GM13977 (cell line): ENCODE measurements at regions not wholly inside any gene's neighbourhood (a gene's known extent, or its start where the extent isn't known, plus 50 kb on each side); places are given as distances from the start of the nearest gene placed in this dataset.

Experiments
- DNase-seq: peaks from one replicate; pipeline ENCODE4 v3.0.0; 2012; ENCODE audit warnings: low spot score
- in situ Hi-C: fragments of 300-500 bp; cut with MboI; formaldehyde crosslinking; loops from one replicate; pipeline ENCODE4 v1.12.0; 2022; ENCODE audit warnings: low sequenced_read_pairs, low pct_unique_long_range_greater_than_20kb, mixed read lengths, inconsistent platforms; ENCODE audit not compliant: unreplicated experiment
- TF ChIP-seq, protein P1 (sequence below): IDR thresholded peaks from 2 replicates; pipeline ENCODE4 v1.5.1; 2012; ENCODE audit warnings: mild to moderate bottlenecking, control low read depth; ENCODE audit not compliant: insufficient read depth; ENCODE audit errors: extremely low read depth, missing control alignments

GRCh38 chr22:23522623-23523251 is 57.4 kb downstream of the IGLL1 start:
- TF ChIP-seq, protein P1, sequence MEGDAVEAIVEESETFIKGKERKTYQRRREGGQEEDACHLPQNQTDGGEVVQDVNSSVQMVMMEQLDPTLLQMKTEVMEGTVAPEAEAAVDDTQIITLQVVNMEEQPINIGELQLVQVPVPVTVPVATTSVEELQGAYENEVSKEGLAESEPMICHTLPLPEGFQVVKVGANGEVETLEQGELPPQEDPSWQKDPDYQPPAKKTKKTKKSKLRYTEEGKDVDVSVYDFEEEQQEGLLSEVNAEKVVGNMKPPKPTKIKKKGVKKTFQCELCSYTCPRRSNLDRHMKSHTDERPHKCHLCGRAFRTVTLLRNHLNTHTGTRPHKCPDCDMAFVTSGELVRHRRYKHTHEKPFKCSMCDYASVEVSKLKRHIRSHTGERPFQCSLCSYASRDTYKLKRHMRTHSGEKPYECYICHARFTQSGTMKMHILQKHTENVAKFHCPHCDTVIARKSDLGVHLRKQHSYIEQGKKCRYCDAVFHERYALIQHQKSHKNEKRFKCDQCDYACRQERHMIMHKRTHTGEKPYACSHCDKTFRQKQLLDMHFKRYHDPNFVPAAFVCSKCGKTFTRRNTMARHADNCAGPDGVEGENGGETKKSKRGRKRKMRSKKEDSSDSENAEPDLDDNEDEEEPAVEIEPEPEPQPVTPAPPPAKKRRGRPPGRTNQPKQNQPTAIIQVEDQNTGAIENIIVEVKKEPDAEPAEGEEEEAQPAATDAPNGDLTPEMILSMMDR, result no peak
- no peak for DNase-seq
- in situ Hi-C loops, result no loop called here

DNA sequence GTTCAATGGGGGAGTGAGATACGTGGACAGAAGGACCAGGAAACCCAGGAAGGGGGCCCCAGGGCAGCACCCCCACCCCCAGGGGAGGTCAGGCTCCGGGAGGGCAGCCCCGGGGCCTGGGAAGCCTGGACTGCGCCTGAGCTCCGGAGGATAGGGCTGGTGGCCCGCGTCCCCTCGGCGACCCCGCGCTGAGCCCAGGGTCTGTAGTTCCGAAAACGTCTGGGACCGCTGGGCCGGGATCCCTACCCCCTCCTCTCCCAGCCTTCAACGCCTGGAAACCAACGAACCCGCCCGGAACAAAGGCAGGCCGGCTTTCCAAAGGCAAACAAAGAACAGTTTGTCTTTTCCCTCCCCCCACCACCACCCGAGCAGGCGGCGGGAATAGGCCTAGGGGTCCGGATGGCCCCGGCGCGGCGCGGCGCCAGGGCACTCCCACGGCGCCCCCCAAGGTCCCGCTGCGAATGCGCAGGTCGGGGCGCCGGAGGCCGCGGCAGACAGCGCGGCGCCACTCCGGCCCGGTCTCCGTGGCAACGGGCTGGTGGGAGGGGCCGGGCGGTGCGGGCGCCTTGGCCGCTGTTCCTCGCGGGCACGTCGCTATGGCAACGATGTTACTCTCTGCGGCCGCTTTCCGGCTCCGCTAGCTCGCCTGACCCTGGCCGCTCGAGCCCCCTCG is 58.5 kb downstream of the IGLL1 start:
- in situ Hi-C loops, result no loop called here
- DNase-seq, result peak; percentile 97
- TF ChIP-seq, protein P1, result no peak

DNA sequence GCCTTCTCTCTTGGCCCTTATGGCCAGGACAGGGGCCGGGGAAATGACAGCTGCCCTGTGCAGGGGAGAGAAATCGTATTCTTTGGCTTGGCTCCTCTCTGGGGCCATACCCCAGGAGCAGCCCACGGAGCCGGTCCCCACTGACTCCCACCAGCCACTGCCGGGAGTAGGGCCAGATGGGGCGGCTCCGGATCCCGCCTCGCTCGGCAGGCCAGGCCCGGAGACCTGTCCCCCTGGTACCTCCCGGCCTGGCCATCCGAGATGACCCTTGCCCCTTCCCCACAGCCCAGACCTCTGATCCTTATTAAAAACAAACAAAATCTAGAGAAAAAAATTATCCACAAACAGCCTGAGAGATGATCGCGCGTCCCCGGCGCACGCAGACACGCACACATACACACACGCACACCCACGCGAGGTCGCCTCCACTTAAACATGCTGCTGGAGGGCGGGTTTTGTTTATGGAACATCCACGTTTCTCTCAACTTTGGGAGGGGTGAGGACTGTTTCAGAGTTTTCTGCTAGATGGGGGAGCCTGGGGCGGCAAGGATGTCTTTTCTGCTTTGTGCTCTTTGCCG is 59.1 kb downstream of the IGLL1 start:
- TF ChIP-seq, protein P1, result no peak
- DNase-seq, result no peak
- in situ Hi-C loops, result no loop called here

- TF ChIP-seq, protein P1, result no peak
- in situ Hi-C loops, result no loop called here
- DNase-seq, result no peak
These were observed 60.5 kb downstream of the IGLL1 start for GRCh38 chr22:23519442-23520157.

DNA sequence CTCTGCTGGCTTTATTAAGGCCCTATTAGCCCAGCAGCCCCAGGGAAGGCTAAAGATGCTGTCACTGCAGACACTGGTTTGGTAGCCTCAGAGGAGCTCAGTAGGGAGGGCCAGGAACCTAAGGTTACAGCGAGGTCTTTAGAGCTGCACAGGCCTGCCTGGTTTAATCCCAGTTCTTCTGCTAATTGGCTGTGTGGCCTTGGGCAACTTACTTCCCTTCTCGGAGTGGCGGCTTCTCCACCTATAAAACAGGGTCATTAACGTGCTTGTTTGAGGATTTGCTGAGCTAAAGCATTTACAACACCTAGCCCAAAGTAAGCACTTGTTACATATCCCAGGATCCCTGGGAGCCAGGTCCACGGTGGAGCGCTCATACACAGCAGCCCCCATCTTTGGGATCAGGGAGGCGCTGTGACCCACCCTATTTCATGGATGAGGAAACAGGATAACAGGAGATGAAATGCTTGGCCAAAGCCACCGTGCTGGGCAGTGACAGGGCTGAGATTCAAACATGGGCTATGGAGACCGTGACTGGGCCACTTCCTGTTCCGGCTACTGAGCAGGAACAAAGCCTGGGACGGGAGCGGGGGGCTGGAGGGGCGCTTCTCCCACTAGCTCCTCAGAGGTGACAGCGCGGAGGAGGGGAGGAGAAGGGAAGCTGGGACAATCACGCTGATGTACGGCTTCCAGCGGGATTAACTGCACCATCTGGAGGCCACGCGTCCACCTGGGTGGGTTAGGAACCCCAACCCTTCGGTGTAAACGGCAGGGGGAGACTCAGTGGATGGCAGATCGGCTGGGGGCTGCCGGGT is 61.5 kb downstream of the IGLL1 start:
- in situ Hi-C loops, result no loop called here
- TF ChIP-seq, protein P1, result no peak
- no peak for DNase-seq
